Activated effector memory CD4-positive, alpha-beta T cell treated with anti-CD3 and anti-CD28 coated beads, Interleukin-2, amount 50 U/mL, for 16 hours (primary cell): ENCODE measurements at regions not wholly inside any gene's neighbourhood (a gene's known extent, or its start where the extent isn't known, plus 50 kb on each side); places are given as distances from the start of the nearest gene placed in this dataset.

Experiments
- DNase-seq: peaks from one replicate; pipeline ENCODE4 v3.0.0-alpha.2; 2020

GRCh38 chr5:39863926-39864552 lies 439.3 kb upstream of the DAB2 start:
- no peak for DNase-seq

GRCh38 chr5:39857041-39857440 lies 432.3 kb upstream of the DAB2 start:
- DNase-seq = no peak

GRCh38 chr5:39854771-39855410 lies 430.1 kb upstream of the DAB2 start:
- no peak for DNase-seq

DNA sequence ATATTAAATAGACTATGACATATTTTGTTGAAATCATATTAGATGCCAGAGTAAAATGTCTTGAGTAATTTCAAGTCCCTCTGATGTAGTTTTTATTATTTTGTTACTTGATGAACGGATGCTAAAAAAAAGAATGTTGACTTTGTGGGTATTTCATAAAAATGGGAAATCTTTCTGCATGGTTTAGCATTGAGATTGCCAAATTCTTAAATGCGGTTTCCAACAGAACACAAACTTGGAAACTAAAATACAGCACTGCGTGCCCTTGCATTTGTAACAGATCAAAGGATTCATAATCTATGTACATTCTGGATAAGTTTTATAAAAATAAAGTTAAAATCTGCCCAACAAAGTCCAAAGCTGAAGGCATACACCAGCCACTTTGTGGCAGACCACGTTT lies 425.5 kb upstream of the DAB2 start:
- DNase-seq = no peak

DNA sequence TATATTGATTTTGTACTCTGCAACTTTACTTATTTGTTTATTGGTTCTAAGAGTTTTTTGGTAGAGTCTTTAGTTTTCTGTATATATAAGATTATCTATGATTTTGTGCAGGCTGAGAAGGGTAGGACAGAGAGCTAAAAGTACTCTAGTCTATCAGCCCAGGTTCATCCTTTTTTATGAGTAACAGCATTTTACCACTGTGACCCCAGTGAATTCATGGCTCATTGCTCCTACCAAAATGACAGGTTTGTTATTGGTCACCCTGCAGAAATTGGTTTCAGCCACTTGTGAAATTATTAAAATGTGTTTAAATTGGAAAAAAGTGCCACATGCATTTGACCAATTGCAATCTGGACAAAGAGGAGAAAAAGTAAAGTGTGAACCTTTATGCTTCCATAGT lies 421.4 kb upstream of the DAB2 start:
- no peak for DNase-seq

DNA sequence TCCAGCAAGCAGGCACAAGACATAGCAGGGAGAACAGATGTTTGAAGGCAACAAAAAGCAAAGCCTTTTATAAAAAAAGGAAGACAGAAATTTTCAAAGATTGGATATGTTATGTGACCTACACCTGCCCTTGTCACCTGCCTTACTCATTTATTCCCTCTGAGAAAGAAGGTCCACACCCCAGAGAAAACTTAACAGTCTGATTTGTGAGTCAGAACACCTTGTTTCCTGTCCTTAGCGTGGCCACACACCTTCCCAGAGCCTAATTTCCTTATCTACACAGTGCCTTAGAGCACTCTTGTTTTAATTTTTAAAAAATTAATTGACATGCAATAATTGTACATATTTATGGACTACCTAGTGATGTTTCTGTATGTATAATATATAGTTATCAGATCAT lies 419.0 kb upstream of the DAB2 start:
- DNase-seq = no peak

- DNase-seq = no peak
Measured at GRCh38 chr5:39835371-39835770, 410.6 kb upstream of the DAB2 start.

GRCh38 chr5:39829441-39829840 lies 404.7 kb upstream of the DAB2 start:
- no peak for DNase-seq

DNA sequence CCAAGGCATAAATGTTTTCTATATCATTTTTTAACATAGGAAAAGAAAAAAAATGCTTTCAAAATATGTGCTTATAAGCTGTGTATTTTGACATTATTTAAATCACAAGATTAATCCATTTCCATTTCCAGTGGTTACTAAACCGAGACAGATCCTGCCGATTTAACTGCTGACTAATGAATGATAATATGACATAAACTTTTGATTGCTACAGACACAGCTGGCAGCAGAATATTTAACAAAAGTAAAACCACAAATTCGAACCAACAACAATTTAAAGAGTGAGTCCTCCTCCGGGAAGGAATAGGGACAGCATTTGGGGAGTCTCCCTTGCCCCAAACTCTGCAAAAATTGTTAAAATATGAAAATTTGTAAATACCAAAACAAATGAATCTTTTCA lies 401.3 kb upstream of the DAB2 start:
- DNase-seq = no peak

DNA sequence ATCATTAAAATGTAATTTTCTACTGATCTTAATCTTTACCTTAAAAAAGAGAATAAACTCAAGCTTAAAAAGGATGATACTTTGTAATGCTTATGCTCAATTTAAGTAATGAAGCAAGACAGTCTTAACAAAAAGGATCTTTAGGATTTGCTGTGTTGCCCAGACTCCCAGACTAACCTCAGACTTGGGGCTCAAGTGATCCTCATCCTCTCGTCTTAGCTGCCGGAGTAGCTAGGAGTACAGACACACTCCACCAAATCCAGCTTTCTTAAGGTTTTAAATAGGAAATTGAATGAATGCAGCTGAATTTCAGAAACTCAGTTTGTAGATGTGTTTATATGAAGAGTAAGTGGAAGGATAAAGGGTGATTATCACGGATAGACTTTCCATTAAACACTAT lies 400.5 kb upstream of the DAB2 start:
- no peak for DNase-seq

GRCh38 chr5:39822020-39822419 lies 397.2 kb upstream of the DAB2 start:
- no peak for DNase-seq

DNA sequence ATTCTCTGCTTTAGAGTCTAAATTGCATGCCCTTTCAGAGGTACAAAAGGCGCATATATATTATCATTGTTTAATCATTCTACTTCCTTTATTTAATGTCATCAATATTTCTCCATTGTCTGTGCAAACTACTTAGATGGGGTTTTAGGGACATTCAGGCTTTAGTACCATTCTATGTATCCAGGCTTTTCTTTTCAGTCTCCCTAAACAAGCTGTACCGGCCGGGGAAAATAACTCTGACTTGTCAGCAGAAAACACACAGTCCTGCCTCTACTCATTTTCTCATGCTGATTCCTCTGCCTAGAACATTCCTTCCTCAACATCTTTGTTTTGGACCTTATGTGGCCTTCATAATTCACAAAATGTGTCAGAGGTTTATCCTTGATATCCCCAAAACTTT lies 392.1 kb upstream of the DAB2 start:
- no peak for DNase-seq

- DNase-seq = no peak
Measured at GRCh38 chr5:39816156-39816845, 391.5 kb upstream of the DAB2 start.

DNA sequence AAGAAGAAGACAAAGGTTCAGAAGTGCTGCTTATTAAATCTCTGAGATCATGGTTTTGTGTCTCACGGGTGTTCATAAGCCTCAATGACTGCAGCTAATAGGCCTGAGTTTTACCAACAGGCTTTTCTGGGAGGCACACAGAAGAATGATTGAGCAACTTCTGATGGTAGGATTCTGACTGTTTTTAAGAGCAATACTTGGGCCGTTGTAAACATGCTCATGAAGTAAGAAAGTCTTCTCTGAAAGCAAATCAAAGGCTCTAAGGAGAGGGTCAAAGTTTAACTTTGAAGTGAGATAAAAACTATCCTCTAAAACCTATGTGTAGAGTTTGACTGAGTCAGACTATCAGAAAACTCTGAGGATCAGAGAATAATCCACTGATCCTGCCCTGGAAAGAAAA lies 390.9 kb upstream of the DAB2 start:
- no peak for DNase-seq

DNA sequence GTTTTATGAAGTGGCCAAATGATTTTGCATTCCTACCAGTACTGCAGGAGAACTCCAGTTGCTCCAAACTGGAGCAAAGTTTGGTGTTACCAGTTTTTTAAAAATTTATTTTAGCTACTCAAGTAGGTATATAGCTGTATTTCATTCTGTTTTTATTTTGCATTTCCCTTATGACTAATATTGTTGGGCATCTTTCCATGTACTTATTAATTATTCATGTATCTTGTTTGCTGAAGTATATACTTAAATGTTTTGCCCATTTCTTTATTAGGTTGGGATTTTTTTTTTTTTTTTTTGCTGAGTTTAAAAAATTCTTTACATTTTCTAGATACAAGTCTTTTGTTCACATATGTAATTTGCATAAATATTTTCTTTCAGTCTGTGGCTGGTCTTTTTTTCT lies 386.6 kb upstream of the DAB2 start:
- DNase-seq = no peak

GRCh38 chr5:39808656-39809055 lies 383.9 kb upstream of the DAB2 start:
- no peak for DNase-seq

DNA sequence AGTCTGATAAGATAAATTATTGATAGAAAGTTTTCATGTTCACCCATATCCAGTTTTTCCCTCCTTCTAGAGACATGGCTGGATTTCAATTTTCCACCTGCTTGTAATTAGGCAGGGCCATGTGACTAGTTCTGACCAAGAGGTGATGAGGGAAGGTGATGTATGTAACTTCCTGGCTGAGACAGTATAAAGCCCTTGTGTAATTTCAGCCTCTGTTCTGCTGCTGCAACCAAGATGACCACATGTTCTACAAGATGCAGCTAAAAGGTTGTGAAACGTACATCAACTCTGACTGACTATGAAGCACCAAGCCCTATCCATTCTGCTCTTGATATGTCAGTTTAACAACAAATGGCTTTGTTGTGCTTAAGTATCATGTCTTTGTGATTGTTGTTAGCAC lies 376.5 kb upstream of the DAB2 start:
- no peak for DNase-seq

DNA sequence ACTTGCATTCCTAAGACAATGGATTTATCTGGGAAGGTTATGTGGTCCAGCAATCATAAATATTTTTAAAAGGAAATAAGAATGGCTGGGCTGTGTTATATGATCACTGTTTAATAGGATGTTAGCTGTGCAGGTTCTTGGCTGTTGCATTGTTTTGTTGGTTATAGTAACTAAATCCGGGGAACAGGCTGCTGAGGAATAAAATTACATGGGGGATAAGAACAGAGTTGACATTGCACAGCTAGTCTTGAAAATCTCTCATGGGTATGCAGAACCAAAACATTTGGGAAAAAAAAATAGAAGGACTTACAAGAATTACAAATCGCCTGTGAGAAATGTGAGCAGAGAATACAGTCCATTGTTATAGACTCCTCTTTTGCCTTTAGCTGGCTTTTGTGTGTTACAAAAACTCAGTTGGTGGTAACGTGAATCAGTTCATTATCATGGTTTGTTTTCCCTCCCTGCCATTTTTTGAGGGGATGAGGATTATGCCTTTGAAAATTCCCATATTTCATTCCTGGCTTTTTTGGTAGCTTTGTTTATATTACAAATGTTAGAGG lies 375.3 kb upstream of the DAB2 start:
- DNase-seq = no peak

DNA sequence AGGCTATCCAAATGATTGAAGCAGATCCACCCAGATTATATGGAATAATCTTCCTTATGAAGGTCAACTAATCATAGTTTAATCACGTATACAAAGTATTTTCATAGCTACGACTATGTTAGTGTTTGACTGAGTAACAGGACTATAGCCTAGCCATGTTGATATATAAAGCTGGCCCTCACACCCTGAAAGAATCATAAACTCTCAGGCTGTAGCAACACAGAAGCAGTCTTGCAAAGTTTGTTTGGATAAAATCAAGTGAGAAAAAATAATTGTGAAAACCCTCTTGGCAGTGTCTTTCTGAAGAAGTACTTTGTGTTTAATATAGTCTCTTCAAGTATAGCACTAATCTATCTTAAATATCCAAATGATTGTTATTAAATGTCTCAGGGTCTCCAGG lies 374.5 kb upstream of the DAB2 start:
- no peak for DNase-seq

DNA sequence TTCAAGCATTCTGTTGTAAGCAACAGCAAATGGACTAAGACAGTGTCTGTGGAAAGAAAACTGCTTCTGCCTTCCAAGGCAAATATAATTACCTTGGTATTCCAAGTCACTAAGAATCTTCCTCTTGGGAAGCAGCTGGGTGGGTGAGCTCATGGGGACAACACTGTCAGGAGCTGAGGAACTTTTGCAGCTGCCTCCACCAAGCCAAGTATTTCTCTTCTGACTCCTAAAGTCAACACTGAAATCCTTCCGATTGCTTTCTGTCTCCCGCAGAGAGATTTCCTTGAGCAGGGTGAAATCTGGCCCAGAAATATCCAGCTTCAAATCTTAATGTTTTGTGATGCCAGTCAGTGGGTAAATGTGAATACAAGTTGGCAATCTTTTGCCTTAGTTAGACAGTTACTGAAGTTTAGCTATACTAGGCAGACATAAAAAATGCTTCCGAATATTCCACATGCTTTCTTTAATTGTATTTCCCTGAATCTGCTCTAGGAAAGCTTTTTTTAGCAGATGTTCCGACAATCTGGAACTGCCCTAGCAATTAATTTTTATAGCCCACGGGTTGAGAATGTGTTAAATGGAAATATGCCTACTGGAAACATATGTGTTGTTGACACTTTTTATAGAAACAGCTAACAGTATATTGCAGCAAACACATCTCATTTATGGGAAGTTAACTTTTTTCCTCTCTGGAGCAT lies 369.9 kb upstream of the DAB2 start:
- no peak for DNase-seq

DNA sequence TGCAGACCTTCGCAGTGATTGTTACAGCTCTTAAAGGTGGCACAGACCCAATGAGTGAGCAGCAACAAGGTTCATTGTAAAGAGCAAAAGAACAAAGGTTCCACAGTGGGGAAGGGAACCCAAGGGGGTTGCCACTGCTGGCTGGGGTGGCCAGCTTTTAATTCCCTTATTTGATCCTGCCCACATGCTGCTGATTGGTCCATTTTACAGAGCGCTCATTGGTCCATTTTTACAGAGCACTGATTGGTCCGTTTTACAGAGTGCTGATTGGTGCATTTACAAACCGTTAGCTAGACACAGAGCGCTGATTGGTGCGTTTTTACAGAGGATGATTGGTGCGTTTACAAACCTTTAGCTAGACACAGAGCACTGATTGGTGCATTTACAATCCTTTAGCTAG lies 360.6 kb upstream of the DAB2 start:
- DNase-seq = no peak

DNA sequence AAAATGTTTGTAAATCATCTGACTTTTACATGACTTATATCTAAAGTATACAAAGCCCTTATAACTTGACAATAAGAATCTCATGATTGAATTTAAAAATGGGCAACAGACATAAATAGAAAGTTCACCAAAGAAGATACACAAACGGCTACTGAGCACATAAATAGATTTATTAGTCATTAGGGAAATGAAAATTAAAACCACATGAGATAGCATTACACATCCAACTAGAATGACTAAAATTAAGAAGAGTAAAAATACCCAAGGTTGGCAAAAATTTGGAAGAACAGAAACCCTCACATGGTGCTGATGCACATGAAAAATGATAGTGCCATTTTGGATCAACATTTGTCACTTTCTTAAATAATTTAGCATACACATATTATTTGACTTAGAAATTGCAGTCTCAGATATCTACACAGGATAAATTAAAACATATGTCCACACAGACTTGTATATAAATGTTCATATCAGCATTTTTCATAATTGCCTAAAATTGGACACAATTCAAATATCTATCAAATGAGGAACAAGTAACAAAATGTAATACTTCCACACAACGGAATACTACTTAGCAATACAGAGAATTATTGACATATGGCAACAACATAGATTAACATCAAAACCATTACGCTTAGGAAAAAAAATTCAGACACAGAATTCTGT lies 359.1 kb upstream of the DAB2 start:
- no peak for DNase-seq

DNA sequence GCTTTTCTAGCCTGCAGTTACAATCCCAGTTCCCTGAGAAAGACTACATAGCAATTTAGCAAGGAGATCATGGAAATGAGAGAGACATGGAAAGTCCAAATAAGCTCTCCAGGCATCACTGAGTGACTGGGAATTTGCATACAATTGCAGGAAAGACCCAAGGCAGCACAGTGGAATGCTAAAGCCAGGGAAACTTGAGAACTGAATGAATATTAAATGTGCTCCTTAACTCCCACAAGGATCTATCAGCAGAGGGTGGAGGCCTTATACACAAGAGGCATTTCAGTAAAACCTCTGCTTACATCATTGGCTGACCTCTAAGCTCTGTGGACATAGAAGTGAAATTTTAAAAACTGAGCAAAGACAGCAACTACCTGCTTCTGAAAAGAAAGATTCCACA lies 355.6 kb upstream of the DAB2 start:
- DNase-seq = no peak
